GM21576 (cell line): ENCODE measurements at regions not wholly inside any gene's neighbourhood (a gene's known extent, or its start where the extent isn't known, plus 50 kb on each side); places are given as distances from the start of the nearest gene placed in this dataset.
A peak's percentile ranks its signal among the peaks of the same experiment; 100 is the strongest.

ENCODE experiments used
- ATAC-seq: cut with Tn5 transposase; IDR thresholded peaks from one replicate; pipeline ENCODE4 v1.9.1; 2021; ENCODE audit warnings: mild to moderate bottlenecking, moderate library complexity; ENCODE audit not compliant: unreplicated experiment

GRCh38 chr12:92089559-92089958, 56.1 kb downstream of the BTG1 start:
- ATAC-seq: no peak

DNA sequence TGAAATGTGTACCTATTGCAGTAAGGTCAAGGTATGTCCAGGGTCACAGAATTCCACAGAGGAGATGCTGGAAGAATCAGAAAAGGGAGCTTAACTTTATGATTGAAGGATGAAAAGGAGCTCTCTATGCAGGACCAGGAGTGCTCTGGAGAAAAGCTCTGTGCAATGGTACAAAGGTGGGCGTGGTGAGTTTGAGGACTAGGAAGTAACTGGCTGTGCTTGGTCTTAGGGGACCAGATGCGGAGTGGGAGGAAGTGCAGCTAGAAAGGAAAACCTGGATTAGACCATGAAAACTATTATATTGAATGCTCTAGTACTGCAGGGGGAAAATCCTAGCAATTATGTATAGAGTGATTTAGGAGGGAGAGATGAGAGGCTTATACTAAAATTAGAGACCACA, 56.8 kb downstream of the BTG1 start:
- no peak for ATAC-seq

GRCh38 chr12:92085736-92086040, 60.0 kb downstream of the BTG1 start:
- no peak for ATAC-seq

GRCh38 chr12:92085040-92085735, 60.5 kb downstream of the BTG1 start:
- ATAC-seq: no peak

GRCh38 chr12:92080911-92081285, 64.7 kb downstream of the BTG1 start:
- no peak for ATAC-seq

DNA sequence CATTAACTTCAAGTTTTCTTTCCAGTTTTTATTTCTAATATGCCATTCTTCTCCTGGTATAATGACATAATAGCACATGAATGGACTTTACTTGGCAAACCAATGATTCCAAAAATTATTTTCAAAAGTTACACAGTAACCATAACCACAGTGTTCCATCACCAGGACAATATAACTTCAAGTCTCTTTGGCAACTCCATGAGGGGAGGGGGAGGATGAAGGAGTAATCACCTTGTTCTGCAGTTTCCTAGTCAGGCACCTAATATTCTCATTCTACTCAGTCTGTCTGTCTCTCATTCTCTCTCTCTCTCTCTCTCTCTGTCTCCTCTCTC, 66.6 kb downstream of the BTG1 start:
- ATAC-seq: no peak

GRCh38 chr12:92078167-92079053, 67.2 kb downstream of the BTG1 start:
- ATAC-seq: no peak

GRCh38 chr12:92077530-92077929, 68.1 kb downstream of the BTG1 start:
- ATAC-seq: no peak

DNA sequence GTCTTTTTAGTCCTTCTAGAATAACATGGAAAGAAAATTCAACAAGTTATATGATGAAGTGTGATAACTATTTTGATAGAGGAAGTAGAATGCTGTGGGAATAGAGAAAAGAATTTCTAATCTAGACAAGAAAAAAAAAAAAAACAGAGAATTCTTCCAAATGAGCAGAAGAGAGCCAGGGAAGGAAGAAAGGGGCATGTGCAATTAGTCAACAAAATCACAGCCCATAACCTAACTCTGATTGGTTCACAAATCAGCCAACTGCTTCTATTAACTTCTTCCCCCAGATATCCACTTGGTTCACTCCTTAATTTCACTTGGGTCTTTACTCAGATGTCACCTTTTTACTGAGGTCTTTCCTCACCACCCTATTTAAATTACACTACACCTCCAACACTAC, 69.5 kb downstream of the BTG1 start:
- ATAC-seq: no peak

GRCh38 chr12:92075425-92075914, 70.2 kb downstream of the BTG1 start:
- ATAC-seq: no peak

- ATAC-seq: no peak
Measured at GRCh38 chr12:92074889-92075288, 70.8 kb downstream of the BTG1 start.

DNA sequence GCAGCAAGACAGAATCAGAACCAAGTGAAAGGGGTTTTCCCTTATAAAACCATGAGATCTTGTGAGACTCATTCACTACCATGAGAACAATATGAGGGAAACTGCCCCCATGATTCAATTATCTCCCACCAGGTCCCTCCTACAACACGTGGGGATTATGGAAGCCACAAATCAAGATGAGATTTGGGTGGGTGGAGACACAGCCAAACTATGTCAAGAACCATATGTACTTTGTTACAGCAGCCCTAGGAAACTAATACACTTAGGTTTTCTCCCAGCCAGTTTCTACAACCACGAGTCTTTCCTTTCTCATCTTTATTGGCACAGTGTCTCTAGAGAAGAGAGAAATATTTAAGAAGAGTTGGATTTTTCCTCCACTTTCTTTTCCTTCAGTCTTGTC, 72.6 kb downstream of the BTG1 start:
- ATAC-seq: no peak

- no peak for ATAC-seq
Measured at GRCh38 chr12:92072112-92072511, 73.5 kb downstream of the BTG1 start.

GRCh38 chr12:92070864-92071445, 74.7 kb downstream of the BTG1 start:
- no peak for ATAC-seq

DNA sequence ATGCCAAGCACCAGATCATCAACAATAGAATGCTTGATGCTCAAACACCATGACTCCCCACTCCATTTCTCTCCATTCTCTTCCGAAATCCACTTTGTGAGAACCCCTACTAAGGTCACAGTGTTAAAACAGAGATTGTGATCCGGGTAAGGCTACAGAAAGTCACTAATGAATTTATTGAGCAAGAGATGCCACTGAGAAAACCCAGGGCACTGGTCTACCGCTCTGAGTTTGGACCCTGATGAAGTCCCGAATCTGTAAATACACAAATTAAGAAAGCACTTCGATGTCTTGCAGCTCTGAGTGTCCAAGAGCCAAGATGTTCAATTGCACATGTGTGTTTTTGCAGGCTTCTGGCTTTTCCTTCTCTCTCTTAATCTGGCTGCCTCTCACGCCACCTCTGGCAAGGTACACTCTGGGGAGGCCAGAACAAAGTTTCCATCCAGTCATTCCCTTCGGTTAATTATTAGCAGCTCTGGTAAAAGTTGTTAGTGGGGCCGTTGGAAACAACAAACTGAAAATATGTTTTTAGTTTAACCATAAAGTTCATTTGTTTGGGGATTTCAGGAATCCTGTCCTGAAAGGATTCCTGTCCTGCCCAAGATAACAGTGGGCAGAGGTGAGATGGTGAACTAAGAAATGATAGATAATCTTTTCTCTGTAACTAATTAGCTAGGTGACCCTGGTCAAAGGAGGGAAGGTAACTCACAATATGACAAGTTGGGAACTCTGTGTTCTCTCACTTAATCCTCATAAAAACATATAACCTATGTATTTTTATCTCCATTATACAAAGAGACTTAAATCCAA, 75.4 kb downstream of the BTG1 start:
- no peak for ATAC-seq

- no peak for ATAC-seq
Measured at GRCh38 chr12:92068459-92068858, 77.2 kb downstream of the BTG1 start.

GRCh38 chr12:92065639-92066038, 80.0 kb downstream of the BTG1 start:
- no peak for ATAC-seq

- peak; percentile 52 for ATAC-seq
Measured at GRCh38 chr12:92065018-92065499, 80.6 kb downstream of the BTG1 start.

DNA sequence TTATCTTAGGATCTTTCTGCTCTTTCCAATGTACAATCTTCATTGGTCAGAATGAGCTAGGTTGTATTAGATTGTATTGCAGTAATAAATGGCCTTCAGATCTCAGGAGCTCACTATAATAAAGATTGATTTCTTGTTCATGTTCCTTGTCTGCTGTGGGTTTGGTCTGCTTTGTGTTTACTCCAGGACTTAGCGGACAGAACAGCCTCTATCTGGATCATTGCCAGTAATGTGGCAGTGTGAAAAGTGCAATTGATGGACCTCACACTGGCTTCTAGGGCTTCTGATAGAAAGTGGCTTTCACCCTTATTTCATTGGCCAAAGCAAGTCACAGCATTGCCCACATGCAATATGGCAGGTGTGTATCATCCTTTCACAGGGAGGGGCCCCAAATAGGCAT, 81.2 kb downstream of the BTG1 start:
- ATAC-seq: no peak

DNA sequence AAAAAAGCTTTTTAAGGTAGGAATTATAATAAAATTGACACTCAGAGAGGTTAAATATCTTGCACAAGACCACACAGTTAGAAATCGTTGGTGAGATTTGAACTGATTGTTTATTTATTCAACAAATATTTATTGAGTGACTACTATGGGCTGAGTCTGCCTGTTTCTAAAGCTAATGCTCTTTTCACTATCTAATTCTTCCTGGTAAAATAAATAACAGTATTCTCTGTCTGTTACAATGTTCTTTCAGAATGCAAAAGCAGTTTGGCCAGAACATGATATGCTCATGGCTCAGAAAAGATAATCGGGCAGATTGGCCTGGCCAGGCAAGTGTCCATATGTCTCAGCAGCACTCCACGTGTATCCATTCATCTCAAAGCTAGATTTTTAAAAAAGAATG, 82.0 kb downstream of the BTG1 start:
- ATAC-seq: no peak
